Gastroesophageal sphincter (tissue), 3 donors: ENCODE measurements at regions not wholly inside any gene's neighbourhood (a gene's known extent, or its start where the extent isn't known, plus 50 kb on each side); places are given as distances from the start of the nearest gene placed in this dataset.

Experiments used
- CTCF ChIP-seq, 4 experiments: fragments of 200-600 bp in 2 of 4; fragments of 450-650 bp in 2 of 4; sonication (generic) in 1 of 4; IDR thresholded peaks; one replicate each; pipeline ENCODE4 v1.5.1; 2017 to 2019; ENCODE audit warnings: antibody characterized with exemption in 4 of 4, mild to moderate bottlenecking in 2 of 4, moderate library complexity in 2 of 4
- POLR2A ChIP-seq, 2 donors: fragments of 450-650 bp; IDR thresholded peaks; one replicate each; pipeline ENCODE4 v1.6.1; 2017; ENCODE audit warnings: antibody characterized with exemption in 2 of 2, mild to moderate bottlenecking in 2 of 2, moderate library complexity in 1 of 2

GRCh38 chr7:153934629-153935028, 117.6 kb upstream of the DPP6 start:
- TF ChIP-seq POLR2A (IDR thresholded peaks at IDR 0.05): no peak
- no peak for TF ChIP-seq CTCF (IDR thresholded peaks at IDR 0.05)
